Transverse colon (tissue), 4 donors: ENCODE measurements at regions not wholly inside any gene's neighbourhood (a gene's known extent, or its start where the extent isn't known, plus 50 kb on each side); places are given as distances from the start of the nearest gene placed in this dataset.

ENCODE experiments used
- CTCF ChIP-seq, 5 experiments: fragments of 200-600 bp in 3 of 5; fragments of 450-650 bp in 2 of 5; sonication (generic) in 3 of 5; IDR thresholded peaks; 1 replicate in 2 of 5; 2 replicates in 3 of 5; pipeline ENCODE4 v1.5.1; 2016 to 2017; ENCODE audit warnings: antibody characterized with exemption in 5 of 5, inconsistent platforms in 3 of 5, mild to moderate bottlenecking in 2 of 5, moderate library complexity in 1 of 5
- POLR2A ChIP-seq: fragments of 450-650 bp; IDR thresholded peaks from one replicate; pipeline ENCODE4 v1.6.1; 2016; ENCODE audit warnings: antibody characterized with exemption, mild to moderate bottlenecking, moderate library complexity
- POLR2AphosphoS5 ChIP-seq, 3 donors: sonication (generic); formaldehyde crosslinking; IDR thresholded peaks; one replicate each; pipeline ENCODE4 v1.6.1; 2016; ENCODE audit warnings: antibody characterized with exemption in 3 of 3

- no peak for TF ChIP-seq POLR2AphosphoS5 (IDR thresholded peaks at IDR 0.05)
- TF ChIP-seq CTCF (IDR thresholded peaks at IDR 0.05) = no peak
- no peak for TF ChIP-seq POLR2A
These were observed 404.3 kb downstream of the HLX start for GRCh38 chr1:221283532-221283931.
